Gastrocnemius medialis (tissue), 4 donors: ENCODE measurements at regions not wholly inside any gene's neighbourhood (a gene's known extent, or its start where the extent isn't known, plus 50 kb on each side); places are given as distances from the start of the nearest gene placed in this dataset.

Source experiments
- POLR2A ChIP-seq, 2 donors: fragments of 450-650 bp; IDR thresholded peaks; one replicate each; pipeline ENCODE4 v1.6.1; 2017; ENCODE audit warnings: antibody characterized with exemption in 2 of 2, mild to moderate bottlenecking in 2 of 2, moderate library complexity in 2 of 2
- TF ChIP-seq, protein P1 (sequence below), 5 experiments: fragments of 450-650 bp in 3 of 5; fragments of 200-600 bp in 2 of 5; sonication (generic) in 2 of 5; IDR thresholded peaks in 4 of 5; conservative IDR thresholded peaks in 1 of 5; 1 replicate in 4 of 5; 2 replicates in 1 of 5; pipeline ENCODE4 v1.5.1; 2016 to 2019; ENCODE audit warnings: antibody characterized with exemption in 5 of 5, mild to moderate bottlenecking in 3 of 5, moderate library complexity in 3 of 5

DNA sequence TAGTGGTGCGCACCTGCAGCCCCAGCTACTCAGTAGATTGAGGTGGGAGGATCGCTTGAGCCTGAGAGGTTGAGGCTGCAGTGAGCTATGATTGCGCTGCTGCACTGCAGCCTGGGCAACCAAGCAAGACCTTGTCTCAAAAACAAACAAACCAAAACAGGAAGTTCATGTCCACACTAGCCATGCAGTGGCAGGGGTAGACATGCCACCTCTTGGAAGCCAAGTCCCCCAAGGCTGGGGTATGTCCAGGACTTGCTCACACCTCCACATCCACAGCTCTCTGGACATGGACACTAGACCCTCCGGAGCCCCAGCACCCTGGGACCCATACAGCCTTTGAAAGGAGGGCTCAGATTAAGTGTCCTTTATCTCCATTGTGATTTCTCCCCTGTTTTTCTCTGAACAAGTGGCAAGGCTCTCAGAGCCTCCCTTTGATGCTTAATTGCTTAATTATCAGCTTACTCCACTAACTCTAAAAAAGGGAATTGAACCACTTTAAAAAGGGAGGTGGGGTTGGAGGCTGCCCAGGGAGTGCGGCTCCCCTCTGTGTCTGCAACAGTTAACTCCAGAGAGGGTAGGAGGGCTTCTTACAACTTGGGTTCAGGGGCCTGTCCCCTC, 424.6 kb upstream of the C16orf82 start:
- TF ChIP-seq, protein P1, sequence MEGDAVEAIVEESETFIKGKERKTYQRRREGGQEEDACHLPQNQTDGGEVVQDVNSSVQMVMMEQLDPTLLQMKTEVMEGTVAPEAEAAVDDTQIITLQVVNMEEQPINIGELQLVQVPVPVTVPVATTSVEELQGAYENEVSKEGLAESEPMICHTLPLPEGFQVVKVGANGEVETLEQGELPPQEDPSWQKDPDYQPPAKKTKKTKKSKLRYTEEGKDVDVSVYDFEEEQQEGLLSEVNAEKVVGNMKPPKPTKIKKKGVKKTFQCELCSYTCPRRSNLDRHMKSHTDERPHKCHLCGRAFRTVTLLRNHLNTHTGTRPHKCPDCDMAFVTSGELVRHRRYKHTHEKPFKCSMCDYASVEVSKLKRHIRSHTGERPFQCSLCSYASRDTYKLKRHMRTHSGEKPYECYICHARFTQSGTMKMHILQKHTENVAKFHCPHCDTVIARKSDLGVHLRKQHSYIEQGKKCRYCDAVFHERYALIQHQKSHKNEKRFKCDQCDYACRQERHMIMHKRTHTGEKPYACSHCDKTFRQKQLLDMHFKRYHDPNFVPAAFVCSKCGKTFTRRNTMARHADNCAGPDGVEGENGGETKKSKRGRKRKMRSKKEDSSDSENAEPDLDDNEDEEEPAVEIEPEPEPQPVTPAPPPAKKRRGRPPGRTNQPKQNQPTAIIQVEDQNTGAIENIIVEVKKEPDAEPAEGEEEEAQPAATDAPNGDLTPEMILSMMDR (IDR thresholded peaks at IDR 0.05 in 4 of 5, conservative IDR thresholded peaks at IDR 0.05 in 1 of 5) = no peak
- TF ChIP-seq POLR2A (IDR thresholded peaks at IDR 0.05) = no peak
